ENCODE measurements at regions not wholly inside any gene's neighbourhood (a gene's known extent, or its start where the extent isn't known, plus 50 kb on each side); places are given as distances from the start of the nearest gene placed in this dataset.
"Not testable (repeated sequence)": the region's sequence is repeated elsewhere in the genome, so short reads cannot be mapped to it uniquely, and the experiment has no call there.

GRCh38 chr1:213324859-213325258, 273.8 kb downstream of the RPS6KC1 start:
- no peak for DNase-seq

GRCh38 chr1:213325482-213325881, 274.4 kb downstream of the RPS6KC1 start:
- no peak for DNase-seq

GRCh38 chr1:213326281-213327016, 275.4 kb downstream of the RPS6KC1 start:
- no peak for DNase-seq

- DNase-seq = no peak
Measured at GRCh38 chr1:213327017-213327667, 276.1 kb downstream of the RPS6KC1 start.

- no peak for DNase-seq
Measured at GRCh38 chr1:213329406-213330008, 278.5 kb downstream of the RPS6KC1 start.

GRCh38 chr1:213330281-213330680, 279.2 kb downstream of the RPS6KC1 start:
- DNase-seq = no peak

- no peak for DNase-seq
Measured at GRCh38 chr1:213331631-213332175, 280.7 kb downstream of the RPS6KC1 start.

- DNase-seq = no peak
Measured at GRCh38 chr1:213332491-213332890, 281.4 kb downstream of the RPS6KC1 start.

- no peak for DNase-seq
Measured at GRCh38 chr1:213333121-213333520, 282.1 kb downstream of the RPS6KC1 start.

GRCh38 chr1:213335084-213335483, 284.0 kb downstream of the RPS6KC1 start:
- peak; percentile 72 for DNase-seq

- no peak for DNase-seq
Measured at GRCh38 chr1:213337025-213337678, 286.1 kb downstream of the RPS6KC1 start.

- no peak for DNase-seq
Measured at GRCh38 chr1:213340593-213340992, 289.6 kb downstream of the RPS6KC1 start.

GRCh38 chr1:213345621-213346020, 294.6 kb downstream of the RPS6KC1 start:
- no peak for DNase-seq

GRCh38 chr1:213357403-213357802, 306.4 kb downstream of the RPS6KC1 start:
- DNase-seq = no peak

- not testable (repeated sequence) for DNase-seq
Measured at GRCh38 chr1:213358368-213358767, 307.3 kb downstream of the RPS6KC1 start.

GRCh38 chr1:213362598-213362997, 311.6 kb downstream of the RPS6KC1 start:
- DNase-seq = no peak

GRCh38 chr1:213366141-213366831, 315.2 kb downstream of the RPS6KC1 start:
- no peak for DNase-seq

- no peak for DNase-seq
Measured at GRCh38 chr1:213369465-213369864, 318.4 kb downstream of the RPS6KC1 start.

GRCh38 chr1:213370523-213370922, 319.5 kb downstream of the RPS6KC1 start:
- no peak for DNase-seq

GRCh38 chr1:213371525-213371846, 320.4 kb downstream of the RPS6KC1 start:
- DNase-seq = no peak

GRCh38 chr1:213371847-213372619, 321.0 kb downstream of the RPS6KC1 start:
- DNase-seq = no peak

GRCh38 chr1:213374369-213374768, 323.3 kb downstream of the RPS6KC1 start:
- DNase-seq = peak; percentile 87
